Thymus (tissue), 11 donors: ENCODE measurements at regions not wholly inside any gene's neighbourhood (a gene's known extent, or its start where the extent isn't known, plus 50 kb on each side); places are given as distances from the start of the nearest gene placed in this dataset.

Source experiments
- DNase-seq, 9 donors: peaks; one replicate each; pipeline ENCODE4 v3.0.0-alpha.2; 2013; ENCODE audit warnings: low spot score in 9 of 9, low read depth in 6 of 9, missing footprints in 1 of 9
- H3K27ac ChIP-seq, 2 donors: one replicate each; pipeline ENCODE4 v1.5.1; 2013; ENCODE audit warnings: control low read depth in 1 of 2, low read depth in 1 of 2, low read length in 1 of 2, mild to moderate bottlenecking in 1 of 2, moderate library complexity in 1 of 2
- H3K27me3 ChIP-seq, 2 donors: one replicate each; pipeline ENCODE4 v1.5.1; 2013; ENCODE audit warnings: low read length in 1 of 2; ENCODE audit not compliant: control insufficient read depth in 2 of 2, insufficient read depth in 1 of 2
- H3K36me3 ChIP-seq, 2 donors: one replicate each; pipeline ENCODE4 v1.5.1; 2013; ENCODE audit warnings: low read length in 1 of 2, mild to moderate bottlenecking in 1 of 2, moderate library complexity in 1 of 2; ENCODE audit not compliant: control insufficient read depth in 2 of 2, insufficient read depth in 2 of 2
- H3K4me1 ChIP-seq, 2 donors: one replicate each; pipeline ENCODE4 v1.5.1; 2013; ENCODE audit warnings: low read length in 2 of 2; ENCODE audit not compliant: control insufficient read depth in 2 of 2, insufficient read depth in 2 of 2
- H3K4me3 ChIP-seq, 2 donors: one replicate each; pipeline ENCODE4 v1.5.1; 2013; ENCODE audit warnings: low read length in 2 of 2, control low read depth in 1 of 2, mild to moderate bottlenecking in 1 of 2
- H3K9me3 ChIP-seq, 2 donors: one replicate each; pipeline ENCODE4 v1.5.1; 2013; ENCODE audit warnings: low read length in 1 of 2, mild to moderate bottlenecking in 1 of 2; ENCODE audit not compliant: control insufficient read depth in 2 of 2, insufficient read depth in 1 of 2
- WGBS: extraction: QIAGEN DNeasy Blood & Tissue Kit; methylation state at CpG from one replicate; pipeline ENCODE4 v1.1.7; 2013; 5-methylcytosine and 5-hydroxymethylcytosine counted together
- donor health status: healthy.

GRCh38 chr4:189293459-189293858 lies 647.2 kb upstream of the FRG1 start:
- 51% methylated on average over 3 of the region's 3 CpGs for WGBS
- Histone ChIP-seq H3K9me3 (no peaks in the 10 kb centered on the region), H3K27ac (no peak overlapping the region), H3K27me3 (no peaks in the 10 kb centered on the region), H3K4me1 (no peaks in the 10 kb centered on the region), H3K36me3 (no peaks in the 10 kb centered on the region), H3K4me3 (no peak overlapping the region)
- DNase-seq: no peak

- Histone ChIP-seq H3K4me3 (no peak overlapping the region), H3K36me3 (no peaks in the 10 kb centered on the region), H3K27me3 (no peaks in the 10 kb centered on the region), H3K4me1 (no peaks in the 10 kb centered on the region), H3K9me3 (no peaks in the 10 kb centered on the region), H3K27ac (no peak overlapping the region)
- 91% methylated on average over 3 of the region's 3 CpGs for WGBS
- DNase-seq: no peak
Observed at GRCh38 chr4:189294574-189294973, 646.1 kb upstream of the FRG1 start.

DNA sequence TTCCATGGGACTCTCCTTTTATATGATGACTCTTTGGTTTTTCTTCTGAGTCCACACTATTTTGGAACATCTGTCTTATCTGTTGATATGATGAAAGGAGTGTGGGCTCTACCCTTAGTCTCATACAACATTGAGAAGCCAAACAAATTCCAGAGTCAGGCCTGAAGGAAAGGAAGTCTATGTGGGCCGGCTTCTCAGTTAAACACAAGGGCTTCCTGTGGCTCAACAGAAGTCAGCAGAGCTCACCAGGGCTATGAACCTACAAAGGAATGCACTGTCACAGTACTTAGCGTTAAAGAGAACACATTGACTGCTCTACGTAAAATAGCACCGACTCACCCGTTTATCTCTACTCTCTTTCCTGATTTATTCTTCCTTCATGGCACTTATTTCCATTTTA lies 641.0 kb upstream of the FRG1 start:
- Histone ChIP-seq H3K4me1 (no peaks in the 10 kb centered on the region), H3K36me3 (no peaks in the 10 kb centered on the region), H3K27me3 (no peaks in the 10 kb centered on the region), H3K4me3 (no peak overlapping the region), H3K27ac (no peak overlapping the region), H3K9me3 (peaks cover 0 to 1% of the 10 kb centered on the region in 2 donors)
- 74% methylated on average over 5 of the region's 5 CpGs for WGBS
- DNase-seq: no peak

GRCh38 chr4:189301692-189302091 lies 639.0 kb upstream of the FRG1 start:
- 91% methylated on average over 9 of the region's 9 CpGs for WGBS
- Histone ChIP-seq H3K36me3 (no peaks in the 10 kb centered on the region), H3K4me1 (no peaks in the 10 kb centered on the region), H3K4me3 (no peak overlapping the region), H3K9me3 (peaks cover 0 to 1% of the 10 kb centered on the region in 2 donors), H3K27ac (no peak overlapping the region), H3K27me3 (no peaks in the 10 kb centered on the region)
- no peak for DNase-seq

- peaks cover 0 to 1% of the 10 kb centered on the region in 2 donors for H3K9me3 ChIP-seq
- no peak overlapping the region for H3K4me3 ChIP-seq
- no peaks in the 10 kb centered on the region for H3K4me1 ChIP-seq
- no peaks in the 10 kb centered on the region for H3K36me3 ChIP-seq
- H3K27me3 ChIP-seq: no peaks in the 10 kb centered on the region
- H3K27ac ChIP-seq: no peak overlapping the region
- WGBS: 89% methylated on average over 8 of the region's 8 CpGs
- no peak for DNase-seq
Observed at GRCh38 chr4:189302719-189303118, 638.0 kb upstream of the FRG1 start.

- Histone ChIP-seq H3K9me3 (peaks cover 0 to 1% of the 10 kb centered on the region in 2 donors), H3K27me3 (no peaks in the 10 kb centered on the region), H3K36me3 (no peaks in the 10 kb centered on the region), H3K27ac (no peak overlapping the region), H3K4me1 (no peaks in the 10 kb centered on the region), H3K4me3 (no peak overlapping the region)
- no peak for DNase-seq
- WGBS: 94% methylated on average over 2 of the region's 2 CpGs
Observed at GRCh38 chr4:189304167-189304566, 636.5 kb upstream of the FRG1 start.

DNA sequence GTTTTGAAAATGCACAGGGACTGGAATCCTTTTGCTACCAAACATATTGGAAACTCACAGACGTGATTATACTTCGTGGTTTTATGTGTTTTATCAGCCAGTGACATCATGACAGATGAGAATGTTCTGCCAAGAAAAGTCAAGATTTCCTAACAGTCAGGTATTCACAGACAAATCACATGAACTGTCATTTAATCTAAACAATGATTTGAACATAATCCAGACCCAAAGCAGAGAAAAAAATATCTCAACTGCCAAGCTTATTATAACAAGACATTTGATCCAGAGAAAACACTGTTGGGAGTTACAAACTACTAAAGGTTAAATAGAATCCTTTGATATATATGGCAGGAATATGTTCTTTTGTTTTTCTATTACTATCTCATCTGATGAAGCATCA lies 635.9 kb upstream of the FRG1 start:
- Histone ChIP-seq H3K4me1 (no peaks in the 10 kb centered on the region), H3K9me3 (peaks cover 0 to 1% of the 10 kb centered on the region in 2 donors), H3K27ac (no peak overlapping the region), H3K36me3 (no peaks in the 10 kb centered on the region), H3K4me3 (no peak overlapping the region), H3K27me3 (no peaks in the 10 kb centered on the region)
- WGBS: 56% methylated on average over 2 of the region's 2 CpGs
- peak in 1 of 9 donors; percentile 1 for DNase-seq

GRCh38 chr4:189305500-189305899 lies 635.2 kb upstream of the FRG1 start:
- no peak for DNase-seq
- no peak overlapping the region for H3K27ac ChIP-seq
- no peaks in the 10 kb centered on the region for H3K27me3 ChIP-seq
- H3K4me1 ChIP-seq: no peaks in the 10 kb centered on the region
- WGBS: 71% methylated on average over 3 of the region's 3 CpGs
- H3K9me3 ChIP-seq: peaks cover 0 to 1% of the 10 kb centered on the region in 2 donors
- no peaks in the 10 kb centered on the region for H3K36me3 ChIP-seq
- no peak overlapping the region for H3K4me3 ChIP-seq

DNA sequence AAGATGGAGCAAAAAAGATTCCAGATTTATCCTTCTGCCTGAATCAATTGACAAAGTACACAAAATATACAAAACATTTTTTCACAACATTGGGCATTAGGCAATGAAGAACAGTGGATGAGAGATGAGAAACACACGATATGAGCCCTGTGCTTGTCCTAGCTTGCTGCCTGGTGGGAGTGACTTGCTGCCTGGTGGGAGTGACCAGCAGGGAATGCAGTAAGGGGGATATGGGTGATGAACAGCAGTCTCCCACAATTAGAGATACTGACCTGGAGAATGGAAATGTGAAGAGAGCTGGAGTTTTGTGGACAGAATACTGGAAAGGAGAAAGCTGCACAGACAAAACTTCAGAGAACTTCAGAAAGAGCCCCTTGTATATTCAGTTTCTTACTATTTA lies 629.4 kb upstream of the FRG1 start:
- Histone ChIP-seq H3K9me3 (no peaks in the 10 kb centered on the region), H3K27ac (no peak overlapping the region), H3K27me3 (no peaks in the 10 kb centered on the region), H3K4me1 (no peaks in the 10 kb centered on the region), H3K36me3 (no peaks in the 10 kb centered on the region), H3K4me3 (no peak overlapping the region)
- DNase-seq: no peak
- 67% methylated on average over 1 of the region's 1 CpG for WGBS

GRCh38 chr4:189313064-189313463 lies 627.6 kb upstream of the FRG1 start:
- no peaks in the 10 kb centered on the region for H3K27me3 ChIP-seq
- no peaks in the 10 kb centered on the region for H3K9me3 ChIP-seq
- no peaks in the 10 kb centered on the region for H3K36me3 ChIP-seq
- H3K27ac ChIP-seq: no peak overlapping the region
- no peaks in the 10 kb centered on the region for H3K4me1 ChIP-seq
- DNase-seq: no peak
- no peak overlapping the region for H3K4me3 ChIP-seq
- WGBS: 71% methylated on average over 4 of the region's 4 CpGs
